Fibroblast of villous mesenchyme (primary cell): ENCODE measurements at regions not wholly inside any gene's neighbourhood (a gene's known extent, or its start where the extent isn't known, plus 50 kb on each side); places are given as distances from the start of the nearest gene placed in this dataset.
"Not testable (repeated sequence)": the region's sequence is repeated elsewhere in the genome, so short reads cannot be mapped to it uniquely, and the experiment has no call there.

Source experiments
- DNase-seq: peaks from one replicate; pipeline ENCODE4 v3.0.0-alpha.2; 2010; ENCODE audit warnings: low read depth
- H3K4me3 ChIP-seq: 2 replicates; pipeline ENCODE4 v1.5.1; 2011; ENCODE audit warnings: low read depth, mild to moderate bottlenecking, low read length
- CTCF ChIP-seq: IDR thresholded peaks from 2 replicates; pipeline ENCODE4 v1.5.1; 2012; ENCODE audit warnings: low read depth, mild to moderate bottlenecking, low read length; ENCODE audit not compliant: insufficient read depth

- no peak for DNase-seq
- no peak for TF ChIP-seq CTCF
- no peak overlapping the region for H3K4me3 ChIP-seq
Observed at GRCh38 chr21:36214561-36214960, 57.9 kb downstream of the DOP1B start.

- no peak for TF ChIP-seq CTCF
- H3K4me3 ChIP-seq = no peak overlapping the region
- no peak for DNase-seq
Observed at GRCh38 chr21:36217743-36218142, 61.1 kb downstream of the DOP1B start.

- TF ChIP-seq CTCF = no peak
- H3K4me3 ChIP-seq = no peak overlapping the region
- DNase-seq = peak; percentile 40
Observed at GRCh38 chr21:36218691-36219090, 62.1 kb downstream of the DOP1B start.

- no peak for TF ChIP-seq CTCF
- DNase-seq = no peak
- H3K4me3 ChIP-seq = no peak overlapping the region
Observed at GRCh38 chr21:36223451-36223850, 66.8 kb downstream of the DOP1B start.

- no peak for TF ChIP-seq CTCF
- no peak overlapping the region for H3K4me3 ChIP-seq
- no peak for DNase-seq
Observed at GRCh38 chr21:36229181-36229580, 72.6 kb downstream of the DOP1B start.

- not testable (repeated sequence) for DNase-seq, H3K4me3 ChIP-seq
Observed at GRCh38 chr21:36231444-36231843, 74.8 kb downstream of the DOP1B start.

- no peak for TF ChIP-seq CTCF
- no peak for DNase-seq
- no peak overlapping the region for H3K4me3 ChIP-seq
Observed at GRCh38 chr21:36232641-36233040, 76.0 kb downstream of the DOP1B start.
